Calu3 (cell line): ENCODE measurements at regions not wholly inside any gene's neighbourhood (a gene's known extent, or its start where the extent isn't known, plus 50 kb on each side); places are given as distances from the start of the nearest gene placed in this dataset.
"Not testable (repeated sequence)": the region's sequence is repeated elsewhere in the genome, so short reads cannot be mapped to it uniquely, and the experiment has no call there.

ENCODE experiments used
- BruUV-seq: library from RNA; stranded (reverse); fragments of 400-500 nt; replicated peaks from 2 replicates; lab custom pipeline; 2021; lab: Mats Ljungman, UMichigan
- CTCF ChIA-PET: fragments of 300-600 bp; sonication (Branson Sonifier 250); formaldehyde crosslinking; loops from one replicate; lab custom pipeline; 2022; ENCODE audit warnings: antibody characterized with exemption; lab: Charles Lee
- DNase-seq: peaks from one replicate; pipeline ENCODE4 v3.0.0; 2022
- H3K27ac Mint-ChIP-seq: one replicate; pipeline ENCODE4 v1.8.0; 2022; ENCODE audit warnings: mixed read lengths; ENCODE audit not compliant: unreplicated experiment
- H3K27me3 Mint-ChIP-seq: one replicate; pipeline ENCODE4 v1.8.0; 2022; ENCODE audit warnings: mixed read lengths; ENCODE audit not compliant: unreplicated experiment
- H3K36me3 Mint-ChIP-seq: one replicate; pipeline ENCODE4 v1.8.0; 2022; ENCODE audit warnings: mild to moderate bottlenecking, moderate library complexity, mixed read lengths; ENCODE audit not compliant: insufficient read depth, unreplicated experiment
- H3K4me1 Mint-ChIP-seq: one replicate; pipeline ENCODE4 v1.8.0; 2022; ENCODE audit warnings: mild to moderate bottlenecking, low read depth, mixed read lengths; ENCODE audit not compliant: unreplicated experiment
- H3K4me3 Mint-ChIP-seq: one replicate; pipeline ENCODE4 v1.8.0; 2022; ENCODE audit warnings: mild to moderate bottlenecking, low read depth, moderate library complexity, mixed read lengths; ENCODE audit not compliant: unreplicated experiment
- H3K9me3 Mint-ChIP-seq: one replicate; pipeline ENCODE4 v1.8.0; 2022; ENCODE audit warnings: low read depth, mixed read lengths; ENCODE audit not compliant: unreplicated experiment
- CTCF ChIP-seq: fragments of 200-600 bp; IDR thresholded peaks from one replicate; pipeline ENCODE4 v1.8.0; 2022; ENCODE audit warnings: antibody characterized with exemption; ENCODE audit not compliant: unreplicated experiment
- intact Hi-C: fragments of 100-400 bp; cut with micrococcal nuclease; formaldehyde crosslinking; loops from one replicate; pipeline ENCODE4 v1.10.0; 2022; ENCODE audit not compliant: unreplicated experiment

- Mint-ChIP-seq H3K27ac (peak overlapping the region; percentile 13), H3K27me3 (no peaks in the 10 kb centered on the region), H3K9me3 (peaks cover 2% of the 10 kb centered on the region), H3K4me3 (no peak overlapping the region), H3K4me1 (peaks cover 30% of the 10 kb centered on the region), H3K36me3 (no peaks in the 10 kb centered on the region)
- BruUV-seq: no TSS peak
- TF ChIP-seq CTCF: no peak
- CTCF ChIA-PET: interaction anchor here (0.8 kb wide), 1 partner anchor 43 kb away, joined by 3 read pairs; no protein-coding TSS in a partner anchor
- DNase-seq: peak; percentile 21
- intact Hi-C loops: no loop called here
Observed at GRCh38 chr18:38494065-38494464, 928.5 kb upstream of the CELF4 start.

DNA sequence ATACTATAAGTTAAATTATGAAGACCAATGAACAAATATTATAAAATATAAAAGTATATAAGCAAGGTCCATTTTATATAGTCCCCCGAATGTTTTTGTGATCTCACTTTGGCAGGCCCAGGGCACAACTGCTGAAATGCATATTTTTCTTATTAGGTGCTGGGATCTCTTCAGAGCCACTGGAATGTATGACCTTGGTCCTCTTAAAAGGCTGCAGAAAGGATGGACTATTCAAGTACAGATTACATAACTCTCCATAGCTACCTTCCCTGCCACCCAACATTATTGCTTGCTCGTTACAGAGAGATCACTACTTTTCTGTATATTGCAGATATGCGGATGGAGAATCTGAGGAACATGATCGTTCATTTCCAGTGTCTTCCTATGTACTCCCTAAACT lies 925.6 kb upstream of the CELF4 start:
- H3K4me3 Mint-ChIP-seq: no peak overlapping the region
- H3K4me1 Mint-ChIP-seq: peaks cover 30% of the 10 kb centered on the region
- no peak for TF ChIP-seq CTCF
- no peaks in the 10 kb centered on the region for H3K36me3 Mint-ChIP-seq
- no TSS peak for BruUV-seq
- CTCF ChIA-PET: no interaction called here
- H3K9me3 Mint-ChIP-seq: no peaks in the 10 kb centered on the region
- no peaks in the 10 kb centered on the region for H3K27me3 Mint-ChIP-seq
- DNase-seq: no peak
- no peak overlapping the region for H3K27ac Mint-ChIP-seq
- intact Hi-C loops: no loop called here

- peaks cover 28% of the 10 kb centered on the region for H3K4me1 Mint-ChIP-seq
- BruUV-seq, H3K36me3 Mint-ChIP-seq, H3K9me3 Mint-ChIP-seq, H3K27me3 Mint-ChIP-seq, CTCF ChIA-PET, H3K27ac Mint-ChIP-seq, DNase-seq, intact Hi-C loops, H3K4me3 Mint-ChIP-seq: not testable (repeated sequence)
Observed at GRCh38 chr18:38489721-38490120, 924.1 kb upstream of the CELF4 start.

- H3K27ac Mint-ChIP-seq: no peak overlapping the region
- H3K27me3 Mint-ChIP-seq: peaks cover 5% of the 10 kb centered on the region
- H3K36me3 Mint-ChIP-seq: no peaks in the 10 kb centered on the region
- no TSS peak for BruUV-seq
- CTCF ChIA-PET: no interaction called here
- H3K4me1 Mint-ChIP-seq: peaks cover 16% of the 10 kb centered on the region
- H3K9me3 Mint-ChIP-seq: no peaks in the 10 kb centered on the region
- intact Hi-C loops: no loop called here
- no peak for DNase-seq
- TF ChIP-seq CTCF: no peak
- no peak overlapping the region for H3K4me3 Mint-ChIP-seq
Observed at GRCh38 chr18:38487521-38487920, 921.9 kb upstream of the CELF4 start.

DNA sequence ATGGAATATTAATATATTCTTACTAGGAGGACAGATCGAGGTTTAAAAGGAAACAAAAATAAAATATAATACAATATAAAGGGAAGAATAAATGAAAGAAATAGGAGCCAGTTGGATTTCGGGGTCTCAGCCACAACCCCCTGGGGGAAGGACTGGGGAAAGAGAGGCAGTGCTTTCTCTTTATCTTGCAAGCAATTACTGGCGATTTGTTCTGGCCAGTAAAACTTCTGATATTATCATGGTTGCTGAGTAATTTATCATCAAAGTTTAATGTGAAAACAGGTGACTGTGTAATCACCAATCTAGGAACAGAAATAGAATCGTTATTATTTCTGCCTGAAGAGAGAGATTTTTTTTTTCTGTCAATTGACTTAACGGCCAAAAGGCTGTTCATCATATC lies 917.7 kb upstream of the CELF4 start:
- Mint-ChIP-seq H3K36me3 (no peaks in the 10 kb centered on the region), H3K27me3 (peaks cover 14% of the 10 kb centered on the region), H3K4me3 (no peak overlapping the region), H3K27ac (no peak overlapping the region), H3K4me1 (no peaks in the 10 kb centered on the region), H3K9me3 (no peaks in the 10 kb centered on the region)
- TF ChIP-seq CTCF: no peak
- intact Hi-C loops: no loop called here
- CTCF ChIA-PET: interaction anchor here (0.7 kb wide), 1 partner anchor 877 kb away, joined by 4 read pairs; no protein-coding TSS in a partner anchor
- DNase-seq: no peak
- no TSS peak for BruUV-seq
